ENCODE measurements at regions not wholly inside any gene's neighbourhood (a gene's known extent, or its start where the extent isn't known, plus 50 kb on each side); places are given as distances from the start of the nearest gene placed in this dataset.

GRCh38 chr6:8551386-8551785 is 116.0 kb upstream of the SLC35B3 start:
- ATAC-seq (no peak), DNase-seq (no peak)
- no peaks in the 10 kb centered on the region for H3K9me2 ChIP-seq (replicated peaks; ENCODE audit: low read length)
- CTCF ChIA-PET = no interaction called here
- no peak overlapping the region for H2AFZ ChIP-seq (ENCODE audit: low read length)
- no peaks in the 10 kb centered on the region for H3K9me3 ChIP-seq (ENCODE audit: low read length)
- H3F3A ChIP-seq (ENCODE audit: low read length, unreplicated experiment) = no peaks in the 10 kb centered on the region
- H3K27ac ChIP-seq (ENCODE audit: low read length) = no peak overlapping the region
- H3K36me3 ChIP-seq (ENCODE audit: low read depth, low read length) = no peaks in the 10 kb centered on the region
- no TSS peak for BruUV-seq (replicated peaks)
- POLR2A ChIA-PET (ENCODE audit: unreplicated experiment) = no interaction called here
- no peaks in the 10 kb centered on the region for H3K79me2 ChIP-seq (ENCODE audit: low read length)
- no peak overlapping the region for H3K9ac ChIP-seq (ENCODE audit: low read length)
- H3K27me3 ChIP-seq (ENCODE audit: low read length) = peaks cover 23% of the 10 kb centered on the region
- TF ChIP-seq CTCF (conservative IDR thresholded peaks at IDR 0.05; ENCODE audit: low read depth, low read length) = no peak
- no peak for TF ChIP-seq EZH2phosphoT487 (IDR thresholded peaks at IDR 0.05; ENCODE audit: borderline replicate concordance, low read length)
- TF ChIP-seq EZH2 (IDR thresholded peaks at IDR 0.05; ENCODE audit: low read length, unreplicated experiment) = no peak
- intact Hi-C loops (cut with micrococcal nuclease) = no loop called here
- H3K4me3 ChIP-seq (ENCODE audit: low read length) = no peak overlapping the region
- peaks cover 9% of the 10 kb centered on the region for H3K4me1 ChIP-seq (ENCODE audit: insufficient read depth, low read length)
- H3K4me2 ChIP-seq (ENCODE audit: low read length) = no peak overlapping the region
- no peaks in the 10 kb centered on the region for H4K20me1 ChIP-seq (ENCODE audit: low read length)

- intact Hi-C loops (cut with micrococcal nuclease) = no loop called here
- H3K27me3 ChIP-seq (ENCODE audit: low read length) = peaks cover 23% of the 10 kb centered on the region
- POLR2A ChIA-PET (ENCODE audit: unreplicated experiment) = no interaction called here
- no peak for ATAC-seq
- no peak overlapping the region for H3K4me2 ChIP-seq (ENCODE audit: low read length)
- TF ChIP-seq EZH2 (IDR thresholded peaks at IDR 0.05; ENCODE audit: low read length, unreplicated experiment) = no peak
- no peak for TF ChIP-seq EZH2phosphoT487 (IDR thresholded peaks at IDR 0.05; ENCODE audit: borderline replicate concordance, low read length)
- TF ChIP-seq CTCF (conservative IDR thresholded peaks at IDR 0.05; ENCODE audit: low read depth, low read length) = no peak
- DNase-seq = no peak
- no peak overlapping the region for H3K27ac ChIP-seq (ENCODE audit: low read length)
- H3K79me2 ChIP-seq (ENCODE audit: low read length) = no peaks in the 10 kb centered on the region
- H4K20me1 ChIP-seq (ENCODE audit: low read length) = no peaks in the 10 kb centered on the region
- BruUV-seq (replicated peaks) = no TSS peak
- H3K9me2 ChIP-seq (replicated peaks; ENCODE audit: low read length) = no peaks in the 10 kb centered on the region
- no peak overlapping the region for H3K4me3 ChIP-seq (ENCODE audit: low read length)
- no peaks in the 10 kb centered on the region for H3K4me1 ChIP-seq (ENCODE audit: insufficient read depth, low read length)
- H3K36me3 ChIP-seq (ENCODE audit: low read depth, low read length) = no peaks in the 10 kb centered on the region
- CTCF ChIA-PET = no interaction called here
- no peaks in the 10 kb centered on the region for H3K9me3 ChIP-seq (ENCODE audit: low read length)
- H3F3A ChIP-seq (ENCODE audit: low read length, unreplicated experiment) = no peaks in the 10 kb centered on the region
- H3K9ac ChIP-seq (ENCODE audit: low read length) = no peak overlapping the region
- no peak overlapping the region for H2AFZ ChIP-seq (ENCODE audit: low read length)
These were observed 113.9 kb upstream of the SLC35B3 start for GRCh38 chr6:8549074-8549790.

GRCh38 chr6:8546496-8546895 is 111.2 kb upstream of the SLC35B3 start:
- no TSS peak for BruUV-seq (replicated peaks)
- H3F3A ChIP-seq (ENCODE audit: low read length, unreplicated experiment) = no peaks in the 10 kb centered on the region
- H2AFZ ChIP-seq (ENCODE audit: low read length) = no peak overlapping the region
- H3K79me2 ChIP-seq (ENCODE audit: low read length) = no peaks in the 10 kb centered on the region
- H3K36me3 ChIP-seq (ENCODE audit: low read depth, low read length) = no peaks in the 10 kb centered on the region
- DNase-seq = no peak
- H3K27me3 ChIP-seq (ENCODE audit: low read length) = peaks cover 23% of the 10 kb centered on the region
- no peak overlapping the region for H3K4me3 ChIP-seq (ENCODE audit: low read length)
- H4K20me1 ChIP-seq (ENCODE audit: low read length) = no peaks in the 10 kb centered on the region
- no peaks in the 10 kb centered on the region for H3K4me1 ChIP-seq (ENCODE audit: insufficient read depth, low read length)
- no peaks in the 10 kb centered on the region for H3K9me2 ChIP-seq (replicated peaks; ENCODE audit: low read length)
- TF ChIP-seq EZH2 (IDR thresholded peaks at IDR 0.05; ENCODE audit: low read length, unreplicated experiment) (no peak), EZH2phosphoT487 (IDR thresholded peaks at IDR 0.05; ENCODE audit: borderline replicate concordance, low read length) (no peak), CTCF (conservative IDR thresholded peaks at IDR 0.05; ENCODE audit: low read depth, low read length) (no peak)
- no peak overlapping the region for H3K27ac ChIP-seq (ENCODE audit: low read length)
- intact Hi-C loops (cut with micrococcal nuclease) = no loop called here
- ATAC-seq = no peak
- H3K9me3 ChIP-seq (ENCODE audit: low read length) = no peaks in the 10 kb centered on the region
- H3K4me2 ChIP-seq (ENCODE audit: low read length) = no peak overlapping the region
- ChIA-PET POLR2A (ENCODE audit: unreplicated experiment) (no interaction called here), CTCF (no interaction called here)
- no peak overlapping the region for H3K9ac ChIP-seq (ENCODE audit: low read length)

All from PC-3 (cell line).